ENCODE measurements at regions not wholly inside any gene's neighbourhood (a gene's known extent, or its start where the extent isn't known, plus 50 kb on each side); places are given as distances from the start of the nearest gene placed in this dataset.

GRCh38 chr6:115668211-115668610 lies 392.5 kb downstream of the FRK start:
- TF ChIP-seq POLR2AphosphoS5 (IDR thresholded peaks at IDR 0.05; ENCODE audit: low read depth, low read length) (no peak), CTCF (IDR thresholded peaks at IDR 0.05) (no peak), SIN3A (IDR thresholded peaks at IDR 0.05; ENCODE audit: borderline replicate concordance, insufficient read depth, low read depth, low read length) (no peak)
